ENCODE measurements at regions not wholly inside any gene's neighbourhood (a gene's known extent, or its start where the extent isn't known, plus 50 kb on each side); places are given as distances from the start of the nearest gene placed in this dataset.

DNA sequence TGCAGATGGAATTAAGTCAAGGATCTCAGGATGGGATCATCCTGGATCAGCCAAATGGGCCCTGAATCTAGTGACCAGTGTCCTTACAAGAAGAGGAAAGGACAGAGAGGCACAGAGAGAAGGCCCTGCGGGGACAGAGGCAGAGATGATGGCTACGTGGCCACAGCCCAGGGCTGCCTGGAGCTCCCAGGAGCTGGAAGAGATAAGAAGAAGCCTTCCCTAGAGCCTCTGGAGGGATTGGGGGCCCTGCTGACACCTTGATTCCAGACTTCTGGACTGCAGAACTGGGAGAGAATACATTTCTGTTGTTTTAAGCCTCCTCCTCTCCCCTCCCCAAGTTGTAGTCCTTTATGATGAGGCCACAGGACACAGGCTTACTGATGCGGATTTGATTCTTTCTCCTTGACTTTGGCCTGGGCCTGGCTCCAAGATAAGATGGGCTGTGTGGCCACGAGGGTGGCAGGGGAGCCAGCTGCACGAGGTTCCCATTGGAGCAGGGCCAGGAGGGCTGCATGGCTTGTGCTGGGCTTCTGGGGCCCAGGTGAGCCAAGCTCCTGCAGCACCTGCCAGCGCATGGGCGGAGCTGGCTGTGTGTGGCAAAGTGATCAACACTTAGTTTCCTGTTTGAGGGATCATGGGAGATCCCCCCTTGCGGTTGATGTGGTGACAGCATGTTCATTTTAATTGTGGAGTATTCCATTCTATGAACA lies 146.1 kb downstream of the IRF8 start:
- TF ChIP-seq, protein P1, sequence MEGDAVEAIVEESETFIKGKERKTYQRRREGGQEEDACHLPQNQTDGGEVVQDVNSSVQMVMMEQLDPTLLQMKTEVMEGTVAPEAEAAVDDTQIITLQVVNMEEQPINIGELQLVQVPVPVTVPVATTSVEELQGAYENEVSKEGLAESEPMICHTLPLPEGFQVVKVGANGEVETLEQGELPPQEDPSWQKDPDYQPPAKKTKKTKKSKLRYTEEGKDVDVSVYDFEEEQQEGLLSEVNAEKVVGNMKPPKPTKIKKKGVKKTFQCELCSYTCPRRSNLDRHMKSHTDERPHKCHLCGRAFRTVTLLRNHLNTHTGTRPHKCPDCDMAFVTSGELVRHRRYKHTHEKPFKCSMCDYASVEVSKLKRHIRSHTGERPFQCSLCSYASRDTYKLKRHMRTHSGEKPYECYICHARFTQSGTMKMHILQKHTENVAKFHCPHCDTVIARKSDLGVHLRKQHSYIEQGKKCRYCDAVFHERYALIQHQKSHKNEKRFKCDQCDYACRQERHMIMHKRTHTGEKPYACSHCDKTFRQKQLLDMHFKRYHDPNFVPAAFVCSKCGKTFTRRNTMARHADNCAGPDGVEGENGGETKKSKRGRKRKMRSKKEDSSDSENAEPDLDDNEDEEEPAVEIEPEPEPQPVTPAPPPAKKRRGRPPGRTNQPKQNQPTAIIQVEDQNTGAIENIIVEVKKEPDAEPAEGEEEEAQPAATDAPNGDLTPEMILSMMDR (IDR thresholded peaks at IDR 0.05; ENCODE audit: borderline replicate concordance): no peak
- Histone ChIP-seq H3K27me3 (ENCODE audit: low read depth) (peaks cover 94% of the 10 kb centered on the region), H3K27ac (replicated peaks) (no peak overlapping the region), H3K9me3 (replicated peaks) (no peaks in the 10 kb centered on the region), H3K36me3 (no peaks in the 10 kb centered on the region), H3K4me3 (no peak overlapping the region), H3K4me1 (no peaks in the 10 kb centered on the region)
- intact Hi-C loops (cut with micrococcal nuclease): no loop called here
- DNase-seq: no peak

DNA sequence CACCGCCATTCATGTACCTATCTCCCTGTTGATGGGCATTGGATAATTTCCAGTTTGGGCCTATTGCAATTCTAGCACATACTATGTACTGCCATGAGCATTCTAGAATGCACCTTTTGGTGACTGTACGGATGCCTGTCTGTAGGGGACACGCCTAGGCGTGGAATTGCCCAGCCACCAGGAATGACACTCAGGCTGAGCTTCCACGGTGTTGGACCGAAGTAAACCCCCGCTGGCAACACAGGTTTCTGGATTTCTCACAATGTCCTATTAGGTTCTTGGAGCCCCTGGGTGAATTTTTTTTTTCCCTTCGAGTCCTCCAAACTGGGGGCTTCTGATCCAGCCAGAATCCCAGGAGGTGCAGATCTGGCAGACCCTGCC lies 146.6 kb downstream of the IRF8 start:
- intact Hi-C loops (cut with micrococcal nuclease): no loop called here
- no peak overlapping the region for H3K27ac ChIP-seq (replicated peaks)
- TF ChIP-seq, protein P1 (IDR thresholded peaks at IDR 0.05; ENCODE audit: borderline replicate concordance): no peak
- no peaks in the 10 kb centered on the region for H3K36me3 ChIP-seq
- H3K27me3 ChIP-seq (ENCODE audit: low read depth): peaks cover 96% of the 10 kb centered on the region
- H3K4me3 ChIP-seq: no peak overlapping the region
- no peaks in the 10 kb centered on the region for H3K4me1 ChIP-seq
- no peak for DNase-seq
- H3K9me3 ChIP-seq (replicated peaks): no peaks in the 10 kb centered on the region

DNA sequence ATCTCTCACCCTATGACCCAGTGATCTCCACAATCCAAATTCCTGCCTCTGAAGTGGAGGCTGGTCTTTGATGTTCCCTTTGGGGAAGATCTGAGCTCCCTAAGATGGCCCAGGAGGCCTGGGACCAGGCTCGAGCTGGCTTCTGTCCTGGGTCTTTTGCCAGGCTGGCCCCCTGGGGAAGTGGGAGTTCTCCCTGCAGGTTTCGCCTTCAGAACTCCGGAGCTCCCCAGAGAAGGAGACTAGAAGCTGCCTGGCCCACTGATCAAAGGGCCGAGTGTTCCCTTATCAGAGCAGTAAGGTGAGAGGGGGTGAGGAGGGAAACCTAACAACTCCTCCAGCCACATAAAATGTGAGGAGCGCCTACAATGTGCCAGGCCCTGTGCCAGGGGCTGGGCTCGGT lies 147.1 kb downstream of the IRF8 start:
- intact Hi-C loops (cut with micrococcal nuclease): no loop called here
- H3K4me3 ChIP-seq: no peak overlapping the region
- TF ChIP-seq, protein P1 (IDR thresholded peaks at IDR 0.05; ENCODE audit: borderline replicate concordance): no peak
- no peaks in the 10 kb centered on the region for H3K9me3 ChIP-seq (replicated peaks)
- no peaks in the 10 kb centered on the region for H3K4me1 ChIP-seq
- no peak overlapping the region for H3K27ac ChIP-seq (replicated peaks)
- no peaks in the 10 kb centered on the region for H3K36me3 ChIP-seq
- peaks cover 96% of the 10 kb centered on the region for H3K27me3 ChIP-seq (ENCODE audit: low read depth)
- no peak for DNase-seq

DNA sequence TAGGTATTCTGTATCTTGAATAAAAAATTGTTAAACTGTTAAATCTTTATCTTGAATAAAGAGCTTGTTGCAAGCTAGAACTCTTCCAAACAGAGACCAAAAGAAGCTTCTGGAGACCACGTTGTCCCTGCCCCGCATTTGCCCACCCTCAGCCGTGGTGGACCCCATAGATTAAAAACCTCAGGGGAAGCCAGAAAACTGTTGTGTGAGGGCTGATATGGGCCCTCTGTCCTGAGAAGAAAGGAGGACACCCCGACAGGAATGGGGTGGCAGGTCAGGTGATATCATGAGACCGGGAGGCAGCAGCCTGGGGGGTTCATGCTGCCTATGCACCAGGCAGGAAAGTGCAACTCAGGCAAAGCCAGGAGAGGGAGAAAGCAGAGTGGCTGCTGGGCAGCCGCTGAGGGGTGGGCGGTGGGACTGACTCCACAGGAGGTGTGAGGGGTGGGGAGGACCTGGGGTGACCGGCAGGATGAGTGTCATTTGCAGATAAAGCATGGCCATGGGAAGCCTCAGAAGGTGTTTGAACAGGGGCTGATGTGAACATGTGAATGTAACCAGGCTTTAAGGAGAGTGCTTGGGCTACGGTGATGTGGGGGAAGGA lies 147.8 kb downstream of the IRF8 start:
- Histone ChIP-seq H3K4me1 (no peaks in the 10 kb centered on the region), H3K9me3 (replicated peaks) (no peaks in the 10 kb centered on the region), H3K27me3 (ENCODE audit: low read depth) (peaks cover 96% of the 10 kb centered on the region), H3K27ac (replicated peaks) (no peak overlapping the region), H3K36me3 (no peaks in the 10 kb centered on the region), H3K4me3 (no peak overlapping the region)
- intact Hi-C loops (cut with micrococcal nuclease): no loop called here
- DNase-seq: no peak
- TF ChIP-seq, protein P1 (IDR thresholded peaks at IDR 0.05; ENCODE audit: borderline replicate concordance): no peak

DNA sequence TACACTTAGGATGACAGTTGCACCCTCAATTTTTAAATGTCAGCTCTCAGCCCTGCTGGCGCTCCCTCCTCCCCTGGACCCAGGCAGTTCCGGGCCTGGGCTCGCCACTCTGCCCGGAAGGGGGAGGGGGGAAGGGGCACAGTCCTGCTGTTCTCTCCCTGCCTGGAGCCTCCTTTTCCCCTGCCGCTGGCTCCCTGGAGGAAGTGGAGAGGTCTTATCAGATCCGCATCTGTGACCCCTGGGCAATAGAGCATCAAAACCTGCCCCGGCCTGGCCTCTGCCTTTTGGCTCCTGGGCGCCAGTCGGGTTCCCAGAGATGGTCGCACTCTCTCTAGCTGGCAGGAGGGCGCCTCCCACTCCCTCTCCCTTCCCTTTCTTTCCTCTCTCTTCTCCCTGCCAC lies 149.3 kb downstream of the IRF8 start:
- Histone ChIP-seq H3K4me1 (no peaks in the 10 kb centered on the region), H3K9me3 (replicated peaks) (no peaks in the 10 kb centered on the region), H3K27me3 (ENCODE audit: low read depth) (peaks cover 95% of the 10 kb centered on the region), H3K36me3 (no peaks in the 10 kb centered on the region), H3K27ac (replicated peaks) (no peak overlapping the region), H3K4me3 (no peak overlapping the region)
- no peak for DNase-seq
- TF ChIP-seq, protein P1 (IDR thresholded peaks at IDR 0.05; ENCODE audit: borderline replicate concordance): no peak
- intact Hi-C loops (cut with micrococcal nuclease): no loop called here
